Stomach (tissue), 8 donors: ENCODE measurements at regions not wholly inside any gene's neighbourhood (a gene's known extent, or its start where the extent isn't known, plus 50 kb on each side); places are given as distances from the start of the nearest gene placed in this dataset.

ENCODE experiments used
- DNase-seq, 2 donors: peaks; one replicate each; pipeline versions ENCODE4 v3.0.0 to v3.0.0-alpha.2; 2013 to 2019
- H3K27ac ChIP-seq, 5 donors: fragments of 200-600 bp in 4 of 5; sonication (generic) in 4 of 5; one replicate each; pipeline ENCODE4 v1.5.1; 2013 to 2019; ENCODE audit warnings: mild to moderate bottlenecking in 1 of 5, moderate library complexity in 1 of 5
- H3K27me3 ChIP-seq, 3 donors: fragments of 200-600 bp; sonication (generic); one replicate each; pipeline ENCODE4 v1.5.1; 2017 to 2019; ENCODE audit warnings: mixed run types in 1 of 3
- H3K36me3 ChIP-seq, 4 donors: fragments of 200-600 bp; sonication (generic); 1 replicate in 3 of 4; 2 replicates in 1 of 4; pipeline ENCODE4 v1.5.1; 2016 to 2019
- H3K4me1 ChIP-seq, 4 donors: fragments of 200-600 bp; sonication (generic); one replicate each; pipeline ENCODE4 v1.5.1; 2016 to 2019
- H3K4me3 ChIP-seq, 4 donors: fragments of 200-600 bp; sonication (generic) in 3 of 4; one replicate each; pipeline ENCODE4 v1.5.1; 2016 to 2019; ENCODE audit warnings: mild to moderate bottlenecking in 1 of 4
- H3K9me3 ChIP-seq, 4 donors: fragments of 200-600 bp; sonication (generic); one replicate each; pipeline ENCODE4 v1.5.1; 2016 to 2019
- EP300 ChIP-seq: sonication (generic); formaldehyde crosslinking; IDR thresholded peaks from one replicate; pipeline ENCODE4 v1.6.1; 2017; ENCODE audit warnings: antibody characterized with exemption
- POLR2A ChIP-seq, 4 donors: fragments of 450-650 bp; IDR thresholded peaks; one replicate each; pipeline ENCODE4 v1.6.1; 2016; ENCODE audit warnings: antibody characterized with exemption in 4 of 4, control low read depth in 2 of 4, mild to moderate bottlenecking in 1 of 4, moderate library complexity in 1 of 4
- POLR2AphosphoS5 ChIP-seq, 3 donors: sonication (generic); formaldehyde crosslinking; IDR thresholded peaks; one replicate each; pipeline ENCODE4 v1.6.1; 2016; ENCODE audit warnings: antibody characterized with exemption in 3 of 3
- WGBS, 5 donors: extraction: QIAGEN DNeasy Blood & Tissue Kit in 3 of 5; methylation state at CpG; one replicate each; pipeline versions ENCODE4 v1.1.5 to v1.1.7; 2013 to 2018; 5-methylcytosine and 5-hydroxymethylcytosine counted together
- intact Hi-C: fragments of 100-400 bp; cut with DNase I; formaldehyde crosslinking; loops from one replicate; pipeline ENCODE4 v1.15.1; 2023; ENCODE audit warnings: low total_unique reads
- TF ChIP-seq, protein P1 (sequence below), 7 experiments: fragments of 450-650 bp in 4 of 7; fragments of 200-600 bp in 3 of 7; sonication (generic) in 3 of 7; IDR thresholded peaks; one replicate each; pipeline ENCODE4 v1.5.1; 2016 to 2019; ENCODE audit warnings: antibody characterized with exemption in 7 of 7, control low read depth in 2 of 7, mild to moderate bottlenecking in 1 of 7
- donor health status: healthy with polysubstance abuse.
- donor health status: Bipolar disorder and iron deficiency.
- donor health status: healthy.

DNA sequence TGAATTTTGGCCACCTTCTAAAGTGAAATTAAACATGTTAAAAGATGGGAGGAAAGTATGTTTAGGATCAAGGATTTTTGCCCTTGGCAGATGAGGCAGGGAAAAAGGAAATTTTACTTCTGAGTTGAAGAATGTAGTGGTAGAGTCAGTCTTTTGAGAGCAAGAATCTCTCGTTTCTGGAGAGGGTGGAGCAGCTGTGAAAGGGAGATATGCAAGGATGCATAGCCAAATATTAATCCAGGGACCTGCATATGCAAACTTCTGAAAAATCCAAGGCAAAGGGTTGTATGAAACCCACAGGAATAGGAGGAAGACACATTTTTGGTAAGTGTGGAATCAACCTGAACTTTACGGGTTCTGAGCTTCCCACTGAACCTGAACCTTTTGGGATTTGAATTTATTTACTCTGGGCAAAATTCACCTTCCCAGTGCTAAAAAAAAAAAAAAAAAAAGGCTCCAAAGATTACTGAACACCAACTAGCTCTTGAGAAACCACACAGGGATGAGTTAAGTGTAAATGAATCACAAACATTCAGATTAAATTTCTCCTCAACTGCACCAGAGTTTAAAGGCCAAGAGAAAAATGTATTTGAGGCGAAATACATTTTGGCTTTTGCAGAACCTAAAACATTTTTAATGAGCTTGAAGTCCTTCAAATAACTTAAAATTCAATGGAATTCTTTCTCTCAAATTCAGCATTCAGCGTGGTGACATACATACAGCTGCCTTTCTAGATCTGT is 187.1 kb upstream of the CDKN3 start:
- TF ChIP-seq EP300, result no peak
- TF ChIP-seq POLR2A (IDR thresholded peaks at IDR 0.05), result no peak
- TF ChIP-seq, protein P1, sequence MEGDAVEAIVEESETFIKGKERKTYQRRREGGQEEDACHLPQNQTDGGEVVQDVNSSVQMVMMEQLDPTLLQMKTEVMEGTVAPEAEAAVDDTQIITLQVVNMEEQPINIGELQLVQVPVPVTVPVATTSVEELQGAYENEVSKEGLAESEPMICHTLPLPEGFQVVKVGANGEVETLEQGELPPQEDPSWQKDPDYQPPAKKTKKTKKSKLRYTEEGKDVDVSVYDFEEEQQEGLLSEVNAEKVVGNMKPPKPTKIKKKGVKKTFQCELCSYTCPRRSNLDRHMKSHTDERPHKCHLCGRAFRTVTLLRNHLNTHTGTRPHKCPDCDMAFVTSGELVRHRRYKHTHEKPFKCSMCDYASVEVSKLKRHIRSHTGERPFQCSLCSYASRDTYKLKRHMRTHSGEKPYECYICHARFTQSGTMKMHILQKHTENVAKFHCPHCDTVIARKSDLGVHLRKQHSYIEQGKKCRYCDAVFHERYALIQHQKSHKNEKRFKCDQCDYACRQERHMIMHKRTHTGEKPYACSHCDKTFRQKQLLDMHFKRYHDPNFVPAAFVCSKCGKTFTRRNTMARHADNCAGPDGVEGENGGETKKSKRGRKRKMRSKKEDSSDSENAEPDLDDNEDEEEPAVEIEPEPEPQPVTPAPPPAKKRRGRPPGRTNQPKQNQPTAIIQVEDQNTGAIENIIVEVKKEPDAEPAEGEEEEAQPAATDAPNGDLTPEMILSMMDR (IDR thresholded peaks at IDR 0.05), result no peak
- no peak for TF ChIP-seq POLR2AphosphoS5 (IDR thresholded peaks at IDR 0.05)
- WGBS, 5 donors, result 77 to 83% (median 78%) methylated on average over 4 of the region's 4 CpGs

DNA sequence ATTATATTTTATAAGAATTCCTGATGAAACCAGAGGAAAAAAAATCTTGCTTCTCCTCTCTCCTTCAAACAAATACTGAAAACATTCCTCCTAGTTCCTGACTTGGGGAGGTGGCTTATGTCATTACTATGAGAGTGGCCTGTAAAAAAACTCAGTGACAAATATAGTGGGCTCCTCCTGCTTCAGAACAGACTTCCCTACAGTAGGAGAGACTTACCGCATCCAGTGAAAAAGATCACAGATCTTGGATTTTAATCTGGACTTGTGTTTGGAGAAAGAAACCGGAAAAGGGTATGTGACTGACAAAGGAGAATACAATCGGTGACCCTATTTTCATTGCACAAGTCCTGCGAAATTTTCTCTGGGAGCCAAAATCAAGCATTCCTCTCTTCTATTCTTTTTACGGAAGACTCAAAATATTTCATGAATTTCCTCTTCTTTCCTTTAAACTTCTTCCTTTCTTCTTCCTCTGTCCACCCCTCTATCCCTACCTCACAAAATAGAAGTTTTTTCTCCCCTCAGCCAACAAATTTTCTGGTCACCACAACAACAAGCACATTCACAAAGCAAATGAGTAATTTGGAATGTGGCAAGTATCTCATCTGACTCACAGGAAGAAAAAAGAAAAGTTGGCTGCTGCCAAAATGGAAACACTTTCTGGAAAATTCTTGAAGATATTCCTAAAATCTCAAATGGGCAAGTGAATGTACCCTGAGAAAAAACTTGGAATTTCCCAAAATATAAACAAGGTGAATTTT is 185.1 kb upstream of the CDKN3 start:
- intact Hi-C loops, result no loop called here
- H3K4me1 ChIP-seq, result peaks cover 0 to 11% (median 0%) of the 10 kb centered on the region in 4 donors
- H3K27me3 ChIP-seq, result no peaks in the 10 kb centered on the region
- no peak for DNase-seq
- no peaks in the 10 kb centered on the region for H3K36me3 ChIP-seq
- peak overlapping the region in 1 of 5 donors; percentile 31 for H3K27ac ChIP-seq
- WGBS, 5 donors, result 85 to 90% (median 87%) methylated on average over 5 of the region's 5 CpGs
- no peak for TF ChIP-seq POLR2A (IDR thresholded peaks at IDR 0.05)
- TF ChIP-seq, protein P1 (IDR thresholded peaks at IDR 0.05), result no peak
- no peak for TF ChIP-seq EP300
- no peak for TF ChIP-seq POLR2AphosphoS5 (IDR thresholded peaks at IDR 0.05)
- H3K9me3 ChIP-seq, result no peaks in the 10 kb centered on the region
- no peak overlapping the region for H3K4me3 ChIP-seq

More for the DNA sequence above, 187.1 kb upstream of the CDKN3 start:
- Histone ChIP-seq H3K4me1 (peaks cover 0 to 18% (median 0%) of the 10 kb centered on the region in 4 donors), H3K36me3 (no peaks in the 10 kb centered on the region), H3K27me3 (no peaks in the 10 kb centered on the region), H3K4me3 (no peak overlapping the region), H3K27ac (no peak overlapping the region), H3K9me3 (no peaks in the 10 kb centered on the region)
- intact Hi-C loops, result no loop called here
- no peak for DNase-seq

DNA sequence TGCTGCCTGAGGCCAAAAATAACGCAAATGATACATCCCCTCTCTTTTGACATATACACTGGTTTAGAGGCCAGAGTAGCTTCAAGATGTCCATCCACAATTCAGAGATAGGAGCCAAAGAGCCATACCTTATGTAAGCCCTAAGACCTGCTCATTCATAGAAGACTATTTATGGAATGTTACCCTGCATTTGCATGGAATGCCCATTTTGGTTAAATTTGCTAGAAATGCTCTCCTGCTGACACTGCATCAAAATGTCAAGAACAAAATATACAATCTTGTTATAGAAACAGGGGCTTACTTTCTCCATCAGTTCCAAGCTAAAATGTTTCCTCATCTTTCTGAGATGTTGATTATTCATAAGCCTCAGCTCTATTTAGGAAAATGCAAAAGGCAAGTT is 183.3 kb upstream of the CDKN3 start:
- Histone ChIP-seq H3K4me3 (no peak overlapping the region), H3K4me1 (no peaks in the 10 kb centered on the region), H3K27me3 (peaks cover 0 to 3% (median 0%) of the 10 kb centered on the region in 3 donors), H3K27ac (no peak overlapping the region), H3K36me3 (no peaks in the 10 kb centered on the region), H3K9me3 (no peaks in the 10 kb centered on the region)
- intact Hi-C loops, result no loop called here
- no peak for DNase-seq
- 90 to 100% (median 100%) methylated on average over 1 of the region's 1 CpG for WGBS, 5 donors
- TF ChIP-seq POLR2AphosphoS5 (IDR thresholded peaks at IDR 0.05) (no peak), POLR2A (IDR thresholded peaks at IDR 0.05) (no peak), EP300 (no peak)
- TF ChIP-seq, protein P1 (IDR thresholded peaks at IDR 0.05), result no peak

DNA sequence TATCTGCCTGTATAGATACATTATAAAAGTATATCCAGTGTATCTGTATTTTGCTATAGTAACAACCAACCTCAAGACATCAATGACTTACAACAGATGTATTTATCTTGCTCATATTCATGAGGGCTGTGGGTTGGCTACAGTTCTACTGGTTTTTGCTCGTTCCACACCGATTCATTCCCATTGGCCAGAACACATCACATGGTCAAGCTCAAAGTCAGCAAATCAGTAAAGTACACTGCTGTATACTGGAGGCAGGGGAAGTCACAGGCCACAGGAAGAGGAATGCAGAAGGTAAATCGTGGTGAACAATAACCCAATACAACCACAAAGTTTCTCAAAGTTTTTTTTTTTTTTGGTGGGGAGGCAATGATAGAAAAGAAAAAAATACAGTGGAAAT is 180.0 kb upstream of the CDKN3 start:
- H3K4me1 ChIP-seq, result peaks cover 0 to 20% (median 15%) of the 10 kb centered on the region in 4 donors
- WGBS, 5 donors, result 80 to 86% (median 85%) methylated on average over 3 of the region's 3 CpGs
- DNase-seq, result no peak
- peaks cover 0 to 22% (median 3%) of the 10 kb centered on the region in 3 donors for H3K27me3 ChIP-seq
- H3K9me3 ChIP-seq, result no peaks in the 10 kb centered on the region
- H3K36me3 ChIP-seq, result no peaks in the 10 kb centered on the region
- intact Hi-C loops, result no loop called here
- no peak overlapping the region for H3K27ac ChIP-seq
- TF ChIP-seq, protein P1 (IDR thresholded peaks at IDR 0.05), result no peak
- TF ChIP-seq POLR2AphosphoS5 (IDR thresholded peaks at IDR 0.05) (no peak), POLR2A (IDR thresholded peaks at IDR 0.05) (no peak), EP300 (no peak)
- H3K4me3 ChIP-seq, result no peak overlapping the region
